Breast epithelium (tissue), 4 donors: ENCODE measurements at regions not wholly inside any gene's neighbourhood (a gene's known extent, or its start where the extent isn't known, plus 50 kb on each side); places are given as distances from the start of the nearest gene placed in this dataset.

ENCODE experiments used
- DNase-seq, 2 donors: peaks; one replicate each; pipeline ENCODE4 v3.0.0-alpha.2; 2019; ENCODE audit warnings: low spot score in 2 of 2
- H3K27ac ChIP-seq, 2 donors: fragments of 200-600 bp; sonication (generic) in 1 of 2; one replicate each; pipeline ENCODE4 v1.5.1; 2016 to 2019; ENCODE audit warnings: mild to moderate bottlenecking in 1 of 2
- H3K27me3 ChIP-seq, 2 donors: fragments of 200-600 bp; sonication (generic) in 1 of 2; one replicate each; pipeline versions ENCODE4 v1.5.1 to v1.6.0; 2017 to 2019; ENCODE audit warnings: control low read depth in 1 of 2, mild to moderate bottlenecking in 1 of 2
- H3K36me3 ChIP-seq: fragments of 200-600 bp; one replicate; pipeline ENCODE4 v1.5.1; 2019
- H3K4me1 ChIP-seq, 2 donors: fragments of 200-600 bp; sonication (generic); one replicate each; pipeline ENCODE4 v1.5.1; 2016 to 2019; ENCODE audit warnings: control low read depth in 1 of 2
- H3K4me3 ChIP-seq, 3 donors: fragments of 200-600 bp; sonication (generic); 1 replicate in 2 of 3; 2 replicates in 1 of 3; pipeline ENCODE4 v1.5.1; 2016 to 2019; ENCODE audit warnings: mild to moderate bottlenecking in 3 of 3, moderate library complexity in 2 of 3
- H3K9me3 ChIP-seq, 2 donors: fragments of 200-600 bp; sonication (generic) in 1 of 2; one replicate each; pipeline ENCODE4 v1.5.1; 2016 to 2019; ENCODE audit warnings: control low read depth in 1 of 2
- POLR2A ChIP-seq: fragments of 450-650 bp; IDR thresholded peaks from one replicate; pipeline ENCODE4 v1.6.1; 2016; ENCODE audit warnings: antibody characterized with exemption, mild to moderate bottlenecking, moderate library complexity
- POLR2AphosphoS5 ChIP-seq, 3 donors: sonication (generic); formaldehyde crosslinking; IDR thresholded peaks; one replicate each; pipeline ENCODE4 v1.6.1; 2017; ENCODE audit warnings: antibody characterized with exemption in 3 of 3
- intact Hi-C: fragments of 100-400 bp; cut with DNase I; formaldehyde crosslinking; loops from one replicate; pipeline ENCODE4 v1.15.1; 2023; ENCODE audit warnings: low total_unique reads
- TF ChIP-seq, protein P1 (sequence below), 3 donors: fragments of 450-650 bp; IDR thresholded peaks; one replicate each; pipeline ENCODE4 v1.5.1; 2016 to 2017; ENCODE audit warnings: antibody characterized with exemption in 3 of 3, mild to moderate bottlenecking in 3 of 3, moderate library complexity in 3 of 3

DNA sequence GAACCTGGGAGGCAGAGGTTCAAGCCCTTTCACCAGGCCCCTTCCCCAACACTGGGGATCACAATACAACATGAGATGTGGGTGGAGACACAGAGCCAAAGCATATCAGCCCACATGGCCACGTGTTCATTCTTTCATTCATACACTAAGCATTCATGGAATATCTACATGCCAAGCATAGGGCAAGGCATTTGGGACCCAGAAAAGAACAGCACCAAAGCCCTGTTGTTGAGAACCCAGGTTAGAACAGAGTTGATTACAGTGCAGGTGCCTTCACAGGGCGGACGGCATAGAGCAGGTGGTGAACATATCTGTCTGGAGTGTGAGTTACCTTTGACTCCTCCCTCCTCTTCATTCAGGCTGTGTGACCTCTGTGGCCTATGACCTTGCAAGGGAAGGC lies 159.4 kb upstream of the GSC start:
- Histone ChIP-seq H3K27me3 (no peaks in the 10 kb centered on the region), H3K36me3 (no peaks in the 10 kb centered on the region), H3K27ac (no peak overlapping the region), H3K4me1 (no peaks in the 10 kb centered on the region), H3K4me3 (no peak overlapping the region), H3K9me3 (no peaks in the 10 kb centered on the region)
- no peak for TF ChIP-seq POLR2A
- TF ChIP-seq POLR2AphosphoS5 (IDR thresholded peaks at IDR 0.05) = no peak
- TF ChIP-seq, protein P1, sequence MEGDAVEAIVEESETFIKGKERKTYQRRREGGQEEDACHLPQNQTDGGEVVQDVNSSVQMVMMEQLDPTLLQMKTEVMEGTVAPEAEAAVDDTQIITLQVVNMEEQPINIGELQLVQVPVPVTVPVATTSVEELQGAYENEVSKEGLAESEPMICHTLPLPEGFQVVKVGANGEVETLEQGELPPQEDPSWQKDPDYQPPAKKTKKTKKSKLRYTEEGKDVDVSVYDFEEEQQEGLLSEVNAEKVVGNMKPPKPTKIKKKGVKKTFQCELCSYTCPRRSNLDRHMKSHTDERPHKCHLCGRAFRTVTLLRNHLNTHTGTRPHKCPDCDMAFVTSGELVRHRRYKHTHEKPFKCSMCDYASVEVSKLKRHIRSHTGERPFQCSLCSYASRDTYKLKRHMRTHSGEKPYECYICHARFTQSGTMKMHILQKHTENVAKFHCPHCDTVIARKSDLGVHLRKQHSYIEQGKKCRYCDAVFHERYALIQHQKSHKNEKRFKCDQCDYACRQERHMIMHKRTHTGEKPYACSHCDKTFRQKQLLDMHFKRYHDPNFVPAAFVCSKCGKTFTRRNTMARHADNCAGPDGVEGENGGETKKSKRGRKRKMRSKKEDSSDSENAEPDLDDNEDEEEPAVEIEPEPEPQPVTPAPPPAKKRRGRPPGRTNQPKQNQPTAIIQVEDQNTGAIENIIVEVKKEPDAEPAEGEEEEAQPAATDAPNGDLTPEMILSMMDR (IDR thresholded peaks at IDR 0.05) = no peak
- intact Hi-C loops = no loop called here
- DNase-seq = no peak

- TF ChIP-seq POLR2AphosphoS5 (IDR thresholded peaks at IDR 0.05) (no peak), POLR2A (no peak)
- TF ChIP-seq, protein P1 (IDR thresholded peaks at IDR 0.05) = no peak
- Histone ChIP-seq H3K36me3 (no peaks in the 10 kb centered on the region), H3K4me1 (no peaks in the 10 kb centered on the region), H3K27me3 (no peaks in the 10 kb centered on the region), H3K4me3 (no peak overlapping the region), H3K27ac (no peak overlapping the region), H3K9me3 (no peaks in the 10 kb centered on the region)
- intact Hi-C loops = no loop called here
- no peak for DNase-seq
Measured at GRCh38 chr14:94926176-94926575, 156.3 kb upstream of the GSC start.

GRCh38 chr14:94925416-94926173 lies 155.7 kb upstream of the GSC start:
- TF ChIP-seq POLR2A (no peak), POLR2AphosphoS5 (IDR thresholded peaks at IDR 0.05) (no peak)
- intact Hi-C loops = no loop called here
- Histone ChIP-seq H3K27me3 (no peaks in the 10 kb centered on the region), H3K4me3 (no peak overlapping the region), H3K36me3 (no peaks in the 10 kb centered on the region), H3K27ac (no peak overlapping the region), H3K4me1 (no peaks in the 10 kb centered on the region), H3K9me3 (no peaks in the 10 kb centered on the region)
- no peak for DNase-seq

- intact Hi-C loops = no loop called here
- H3K36me3 ChIP-seq = no peaks in the 10 kb centered on the region
- H3K27me3 ChIP-seq = no peaks in the 10 kb centered on the region
- no peak for DNase-seq
- H3K4me3 ChIP-seq = no peak overlapping the region
- H3K4me1 ChIP-seq = no peaks in the 10 kb centered on the region
- TF ChIP-seq, protein P1 (IDR thresholded peaks at IDR 0.05) = no peak
- TF ChIP-seq POLR2AphosphoS5 (IDR thresholded peaks at IDR 0.05) (no peak), POLR2A (no peak)
- no peaks in the 10 kb centered on the region for H3K9me3 ChIP-seq
- no peak overlapping the region for H3K27ac ChIP-seq
Measured at GRCh38 chr14:94924189-94924588, 154.3 kb upstream of the GSC start.

- Histone ChIP-seq H3K36me3 (no peaks in the 10 kb centered on the region), H3K4me1 (no peaks in the 10 kb centered on the region), H3K4me3 (no peak overlapping the region), H3K9me3 (no peaks in the 10 kb centered on the region), H3K27me3 (no peaks in the 10 kb centered on the region), H3K27ac (no peak overlapping the region)
- TF ChIP-seq, protein P1 (IDR thresholded peaks at IDR 0.05) = no peak
- TF ChIP-seq POLR2A (no peak), POLR2AphosphoS5 (IDR thresholded peaks at IDR 0.05) (no peak)
- intact Hi-C loops = no loop called here
- DNase-seq = no peak
Measured at GRCh38 chr14:94923786-94924185, 153.9 kb upstream of the GSC start.
